GM12892 (cell line): ENCODE measurements at regions not wholly inside any gene's neighbourhood (a gene's known extent, or its start where the extent isn't known, plus 50 kb on each side); places are given as distances from the start of the nearest gene placed in this dataset.

ENCODE experiments used
- POLR2A ChIP-seq: IDR thresholded peaks from 2 replicates; pipeline ENCODE4 v1.6.1; 2011; ENCODE audit warnings: low read depth, low read length, control low read depth
- POLR2AphosphoS5 ChIP-seq: IDR thresholded peaks from 2 replicates; pipeline ENCODE4 v1.6.1; 2011; ENCODE audit warnings: low read depth, low read length, control low read depth

DNA sequence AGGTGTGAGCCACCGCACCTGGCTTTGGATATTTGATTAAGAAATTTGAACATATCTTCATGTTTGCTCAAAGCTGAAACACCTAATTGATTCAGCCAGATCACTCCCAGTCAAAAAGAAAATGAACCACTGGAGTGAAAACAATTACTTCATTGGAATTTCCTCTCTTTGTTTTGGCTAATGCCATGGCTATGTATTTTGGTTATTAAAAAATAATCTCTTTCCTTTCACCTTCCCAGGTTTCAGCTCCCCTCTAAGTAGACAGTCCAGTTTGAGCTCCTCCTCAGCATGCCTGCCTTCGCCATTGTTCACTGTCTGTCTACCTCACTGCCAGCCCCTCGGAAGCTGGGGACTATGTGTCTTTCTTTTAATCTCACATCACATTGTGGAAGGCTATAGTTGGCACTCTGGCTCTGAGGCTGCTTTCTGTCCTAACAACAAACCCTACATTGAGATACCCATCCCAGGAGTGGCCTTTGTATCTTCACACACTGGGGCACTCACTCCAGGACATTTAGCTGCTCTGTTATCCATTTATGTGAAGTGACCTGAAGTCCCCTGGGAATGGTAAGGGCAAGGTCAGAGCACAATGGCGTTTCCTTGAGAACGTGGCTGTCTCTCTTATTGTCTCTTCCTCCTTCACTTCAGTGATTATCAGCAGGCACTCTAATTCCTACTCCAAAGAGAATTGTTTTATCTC, 764.0 kb upstream of the CITED2 start:
- TF ChIP-seq POLR2AphosphoS5 (no peak), POLR2A (no peak)
